ENCODE measurements at regions not wholly inside any gene's neighbourhood (a gene's known extent, or its start where the extent isn't known, plus 50 kb on each side); places are given as distances from the start of the nearest gene placed in this dataset.

DNA sequence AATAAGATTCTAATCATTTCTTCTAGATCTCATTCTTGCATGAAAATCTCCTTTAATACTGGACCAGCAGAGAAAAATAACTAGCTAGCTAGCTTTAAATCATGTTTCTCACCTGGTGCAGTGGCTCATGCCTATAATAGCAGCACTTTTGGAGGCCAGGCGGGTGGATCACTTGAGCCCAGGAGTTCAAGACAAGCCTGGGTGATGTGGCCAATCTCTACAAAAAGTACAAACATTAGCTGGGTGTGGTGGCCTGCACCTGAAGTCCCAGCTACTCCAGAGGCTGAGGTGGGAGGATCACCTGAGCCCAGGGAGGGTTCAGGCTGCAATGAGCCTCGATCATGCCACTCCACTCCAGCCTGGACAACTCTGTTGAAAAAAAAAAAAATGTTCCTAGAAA, 99.2 kb downstream of the BAMBI start:
- H3K36me3 ChIP-seq (ENCODE audit: control insufficient read depth, insufficient read depth, low read length) = no peaks in the 10 kb centered on the region
- no peak overlapping the region for H3K4me2 ChIP-seq (ENCODE audit: insufficient read depth, low read length)
- intact Hi-C loops (cut with micrococcal nuclease) = no loop called here
- POLR2A ChIA-PET = no interaction called here
- CTCF ChIA-PET (ENCODE audit: low intra/inter-chr PET ratio) = no interaction called here
- no peak overlapping the region for H3K9ac ChIP-seq (ENCODE audit: insufficient read depth in 1 of 2, low read depth in 2 of 2, low read length in 2 of 2)
- H3K9me1 ChIP-seq (ENCODE audit: control insufficient read depth, insufficient read depth, low read length) = no peaks in the 10 kb centered on the region
- H2AFZ ChIP-seq (ENCODE audit: low read depth, low read length) = no peak overlapping the region
- no peaks in the 10 kb centered on the region for H4K20me1 ChIP-seq (replicated peaks; ENCODE audit: control insufficient read depth, insufficient read depth, low read length)
- H3K4me3 ChIP-seq = no peak overlapping the region
- BruUV-seq (replicated peaks) = no TSS peak
- no peak for DNase-seq (ENCODE audit: extremely low read depth in 1 of 4, low spot score in 3 of 4)
- no peaks in the 10 kb centered on the region; the same call in 1 of the 2 replicates for H3K9me3 ChIP-seq (replicated peaks; ENCODE audit: control insufficient read depth, insufficient read depth, low read depth, low read length)
- no peak for ATAC-seq
- H3K4me1 ChIP-seq (replicated peaks in 1 of 2; ENCODE audit: control insufficient read depth in 2 of 2, insufficient read depth in 2 of 2, low read length in 2 of 2) = peaks cover 0 to 16% of the 10 kb centered on the region in 2 experiments; a peak in 2 of 5 replicates
- no peak overlapping the region for H3K27ac ChIP-seq (ENCODE audit: extremely low read depth, low read depth, low read length)
- 83% methylated on average over 2 of the region's 2 CpGs for WGBS (ENCODE audit: insufficient coverage, low coverage, missing lambda C conversion rate)
- FAIRE-seq = no peak
- H3K27me3 ChIP-seq (ENCODE audit: control insufficient read depth in 2 of 2, insufficient read depth in 2 of 2, low read length in 2 of 2) = no peaks in the 10 kb centered on the region
- in situ Hi-C loops (cut with MboI) = no loop called here
- TF ChIP-seq CC2D1A (IDR thresholded peaks at IDR 0.05) = no peak
- H3K79me2 ChIP-seq (ENCODE audit: control insufficient read depth, insufficient read depth, low read length) = no peaks in the 10 kb centered on the region

DNA sequence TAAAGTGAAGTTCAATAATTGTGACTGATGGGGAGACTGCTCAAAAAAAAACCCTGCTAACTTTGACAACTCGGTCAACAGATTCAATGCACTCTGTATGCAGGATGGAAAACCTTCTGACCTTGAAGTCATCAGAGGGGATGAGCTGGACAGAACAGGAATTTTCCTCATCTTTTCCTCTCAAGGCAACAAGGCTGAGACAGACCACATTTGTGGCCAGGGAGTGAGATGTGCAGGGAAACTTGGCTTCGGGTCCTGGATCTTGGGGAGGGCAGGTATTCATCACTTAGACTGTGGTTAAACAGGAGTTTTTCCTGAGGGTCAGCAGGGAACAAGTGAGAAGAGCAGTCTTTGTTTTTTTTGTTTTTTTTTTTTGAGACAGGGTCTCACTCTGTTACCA, 100.6 kb downstream of the BAMBI start:
- TF ChIP-seq GATAD2A (IDR thresholded peaks at IDR 0.05) = no peak
- no peak for TF ChIP-seq ZNF212 (CRISPR knock-in tag; IDR thresholded peaks at IDR 0.05)
- no peak for TF ChIP-seq NUFIP1 (IDR thresholded peaks at IDR 0.05; ENCODE audit: partially characterized antibody)
- TF ChIP-seq, protein P1, sequence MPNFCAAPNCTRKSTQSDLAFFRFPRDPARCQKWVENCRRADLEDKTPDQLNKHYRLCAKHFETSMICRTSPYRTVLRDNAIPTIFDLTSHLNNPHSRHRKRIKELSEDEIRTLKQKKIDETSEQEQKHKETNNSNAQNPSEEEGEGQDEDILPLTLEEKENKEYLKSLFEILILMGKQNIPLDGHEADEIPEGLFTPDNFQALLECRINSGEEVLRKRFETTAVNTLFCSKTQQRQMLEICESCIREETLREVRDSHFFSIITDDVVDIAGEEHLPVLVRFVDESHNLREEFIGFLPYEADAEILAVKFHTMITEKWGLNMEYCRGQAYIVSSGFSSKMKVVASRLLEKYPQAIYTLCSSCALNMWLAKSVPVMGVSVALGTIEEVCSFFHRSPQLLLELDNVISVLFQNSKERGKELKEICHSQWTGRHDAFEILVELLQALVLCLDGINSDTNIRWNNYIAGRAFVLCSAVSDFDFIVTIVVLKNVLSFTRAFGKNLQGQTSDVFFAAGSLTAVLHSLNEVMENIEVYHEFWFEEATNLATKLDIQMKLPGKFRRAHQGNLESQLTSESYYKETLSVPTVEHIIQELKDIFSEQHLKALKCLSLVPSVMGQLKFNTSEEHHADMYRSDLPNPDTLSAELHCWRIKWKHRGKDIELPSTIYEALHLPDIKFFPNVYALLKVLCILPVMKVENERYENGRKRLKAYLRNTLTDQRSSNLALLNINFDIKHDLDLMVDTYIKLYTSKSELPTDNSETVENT (CRISPR knock-in tag; IDR thresholded peaks at IDR 0.05) = no peak
- TF ChIP-seq ZKSCAN1 (IDR thresholded peaks at IDR 0.05; ENCODE audit: low read depth, low read length) = no peak
- no peak for TF ChIP-seq ELF1 (tag; IDR thresholded peaks at IDR 0.05)
- no peak for TF ChIP-seq KLF16 (IDR thresholded peaks at IDR 0.05)
- TF ChIP-seq, protein P2, sequence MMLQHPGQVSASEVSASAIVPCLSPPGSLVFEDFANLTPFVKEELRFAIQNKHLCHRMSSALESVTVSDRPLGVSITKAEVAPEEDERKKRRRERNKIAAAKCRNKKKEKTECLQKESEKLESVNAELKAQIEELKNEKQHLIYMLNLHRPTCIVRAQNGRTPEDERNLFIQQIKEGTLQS (IDR thresholded peaks at IDR 0.05) = no peak
- TF ChIP-seq, protein P2 (CRISPR knock-in tag; conservative IDR thresholded peaks at IDR 0.05) = no peak
- no peak for ATAC-seq

More for the DNA sequence above, 100.6 kb downstream of the BAMBI start:
- WGBS (ENCODE audit: insufficient coverage, low coverage, missing lambda C conversion rate) = 19% methylated on average over 2 of the region's 2 CpGs
- H3K36me3 ChIP-seq (ENCODE audit: control insufficient read depth, insufficient read depth, low read length) = no peaks in the 10 kb centered on the region
- no peaks in the 10 kb centered on the region for H4K20me1 ChIP-seq (replicated peaks; ENCODE audit: control insufficient read depth, insufficient read depth, low read length)
- intact Hi-C loops (cut with micrococcal nuclease) = no loop called here
- no peaks in the 10 kb centered on the region for H3K79me2 ChIP-seq (ENCODE audit: control insufficient read depth, insufficient read depth, low read length)
- in situ Hi-C loops (cut with MboI) = no loop called here
- H2AFZ ChIP-seq (ENCODE audit: low read depth, low read length) = no peak overlapping the region
- no peak overlapping the region for H3K4me2 ChIP-seq (ENCODE audit: insufficient read depth, low read length)
- DNase-seq (ENCODE audit: extremely low read depth in 1 of 4, low spot score in 3 of 4) = no peak
- H3K9me1 ChIP-seq (ENCODE audit: control insufficient read depth, insufficient read depth, low read length) = no peaks in the 10 kb centered on the region
- H3K27me3 ChIP-seq (ENCODE audit: control insufficient read depth in 2 of 2, insufficient read depth in 2 of 2, low read length in 2 of 2) = no peaks in the 10 kb centered on the region
- ChIA-PET CTCF (ENCODE audit: low intra/inter-chr PET ratio) (no interaction called here), POLR2A (no interaction called here)
- no peak overlapping the region for H3K9ac ChIP-seq (ENCODE audit: insufficient read depth in 1 of 2, low read depth in 2 of 2, low read length in 2 of 2)
- H3K4me3 ChIP-seq = no peak overlapping the region
- BruUV-seq (replicated peaks) = no TSS peak
- H3K4me1 ChIP-seq (replicated peaks in 1 of 2; ENCODE audit: control insufficient read depth in 2 of 2, insufficient read depth in 2 of 2, low read length in 2 of 2) = peaks cover 0 to 16% of the 10 kb centered on the region in 2 experiments; a peak in 2 of 5 replicates
- FAIRE-seq = no peak
- H3K9me3 ChIP-seq (replicated peaks; ENCODE audit: control insufficient read depth, insufficient read depth, low read depth, low read length) = no peaks in the 10 kb centered on the region; the same call in 1 of the 2 replicates
- H3K27ac ChIP-seq (ENCODE audit: extremely low read depth, low read depth, low read length) = no peak overlapping the region
